HG03280 (cell line): ENCODE measurements at regions not wholly inside any gene's neighbourhood (a gene's known extent, or its start where the extent isn't known, plus 50 kb on each side); places are given as distances from the start of the nearest gene placed in this dataset.
"Not testable (repeated sequence)": the region's sequence is repeated elsewhere in the genome, so short reads cannot be mapped to it uniquely, and the experiment has no call there.

Source experiments
- ATAC-seq: cut with Tn5 transposase; IDR thresholded peaks from one replicate; pipeline ENCODE4 v1.9.1; 2021; ENCODE audit warnings: mild to moderate bottlenecking, moderate library complexity; ENCODE audit not compliant: unreplicated experiment

DNA sequence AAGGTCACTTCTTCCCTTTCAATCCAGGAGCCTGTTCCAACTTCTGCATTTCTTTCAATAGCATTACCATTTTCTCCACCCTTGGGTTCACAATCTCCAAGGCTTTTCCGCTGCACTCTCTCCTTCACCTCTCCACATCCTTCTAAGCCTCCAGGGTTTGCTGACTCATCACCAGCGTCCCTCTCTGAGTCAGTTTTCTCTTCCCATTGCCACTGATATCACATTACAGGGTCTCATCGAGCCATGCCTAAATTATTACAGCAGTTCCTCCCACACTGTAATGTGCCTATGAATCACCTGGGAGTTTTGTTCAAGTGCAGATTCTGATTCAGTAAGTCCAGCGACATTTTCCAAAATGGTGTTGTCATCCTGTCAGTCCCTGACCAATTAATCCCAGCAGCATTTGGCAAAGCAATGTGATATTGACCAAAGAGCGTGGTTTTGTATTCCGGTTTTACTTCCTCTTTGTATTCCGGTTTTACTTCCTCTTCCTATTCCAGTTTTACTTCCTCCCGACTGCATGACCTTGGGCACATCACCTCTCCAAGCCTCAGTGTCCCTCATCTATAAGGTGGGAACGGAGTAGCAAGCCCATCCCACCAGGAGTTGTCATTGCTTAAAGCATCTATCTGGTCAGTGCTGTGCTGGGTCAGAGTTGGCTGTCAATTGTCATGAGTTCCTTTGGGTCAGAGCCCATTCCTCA is 208.3 kb upstream of the NBPF12 start:
- ATAC-seq: not testable (repeated sequence)

DNA sequence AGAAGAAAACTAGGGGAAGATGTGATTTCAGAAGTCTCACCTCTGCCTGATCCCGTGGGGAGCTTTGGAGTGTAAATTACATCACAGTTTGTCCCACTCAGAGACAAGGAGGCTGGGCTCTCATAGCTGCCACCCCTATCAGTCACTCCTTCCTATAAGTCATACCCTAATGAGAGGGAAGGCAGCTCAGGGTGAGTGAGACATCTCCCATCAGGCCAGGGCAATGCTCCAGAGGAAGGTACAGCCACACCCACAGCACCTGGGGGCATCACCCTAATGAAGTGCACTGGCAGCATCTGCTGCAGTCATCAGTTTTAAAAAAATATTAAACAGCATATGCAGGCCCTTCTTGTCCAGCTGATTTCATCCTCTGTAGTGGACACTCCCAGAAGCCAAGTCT is 223.1 kb upstream of the NBPF12 start:
- not testable (repeated sequence) for ATAC-seq

DNA sequence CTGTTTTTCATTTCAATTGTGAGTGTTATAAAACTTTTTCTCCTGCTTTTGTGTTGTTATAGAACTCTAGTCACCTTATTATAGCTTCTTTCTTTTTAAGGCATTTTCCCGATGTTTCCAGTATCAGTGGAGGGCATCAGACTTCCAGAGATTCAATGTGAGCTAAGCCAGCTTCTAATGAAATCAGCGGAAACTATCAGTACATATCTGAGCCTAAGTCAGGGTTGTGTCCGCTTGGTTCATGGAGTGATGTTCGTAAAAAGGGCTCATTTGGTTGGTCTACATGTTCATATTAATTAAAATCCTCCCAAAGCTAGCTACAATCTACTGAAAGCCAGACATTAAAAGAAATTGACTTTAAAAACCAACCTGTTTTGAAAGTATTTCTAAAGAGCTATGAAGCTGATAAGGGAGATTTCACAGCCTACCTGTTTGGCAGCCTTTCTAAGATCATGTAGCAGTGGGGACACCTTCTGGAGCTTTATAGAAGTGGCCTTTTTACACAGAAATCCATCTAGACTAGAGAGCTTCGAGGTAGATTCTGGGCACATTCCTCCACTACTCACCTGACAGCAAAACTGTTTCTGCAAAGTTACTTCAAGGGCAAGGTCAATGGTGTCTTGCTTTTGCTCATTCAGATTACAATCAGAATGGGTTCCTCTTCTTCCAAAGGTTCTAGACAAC is 227.1 kb upstream of the NBPF12 start:
- ATAC-seq: not testable (repeated sequence)

DNA sequence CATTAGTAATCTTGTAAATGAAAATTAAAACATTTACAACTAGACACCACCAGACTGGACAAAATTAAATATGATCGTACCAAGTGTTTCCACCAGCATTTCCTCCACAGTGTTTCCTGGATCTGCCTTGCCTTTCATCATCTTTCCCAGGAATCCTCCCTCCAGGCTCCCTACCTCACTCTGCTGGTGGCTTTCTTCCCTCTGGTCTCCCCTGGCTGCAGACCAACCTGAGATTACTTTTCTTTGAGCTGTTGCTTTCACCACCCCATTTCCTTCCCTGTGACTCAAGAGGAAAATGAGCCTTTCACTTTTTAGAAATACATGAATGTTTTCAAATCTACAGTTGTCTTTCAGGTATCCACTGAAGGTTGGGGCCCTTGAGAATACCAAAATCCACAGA is 228.8 kb upstream of the NBPF12 start:
- ATAC-seq: not testable (repeated sequence)

DNA sequence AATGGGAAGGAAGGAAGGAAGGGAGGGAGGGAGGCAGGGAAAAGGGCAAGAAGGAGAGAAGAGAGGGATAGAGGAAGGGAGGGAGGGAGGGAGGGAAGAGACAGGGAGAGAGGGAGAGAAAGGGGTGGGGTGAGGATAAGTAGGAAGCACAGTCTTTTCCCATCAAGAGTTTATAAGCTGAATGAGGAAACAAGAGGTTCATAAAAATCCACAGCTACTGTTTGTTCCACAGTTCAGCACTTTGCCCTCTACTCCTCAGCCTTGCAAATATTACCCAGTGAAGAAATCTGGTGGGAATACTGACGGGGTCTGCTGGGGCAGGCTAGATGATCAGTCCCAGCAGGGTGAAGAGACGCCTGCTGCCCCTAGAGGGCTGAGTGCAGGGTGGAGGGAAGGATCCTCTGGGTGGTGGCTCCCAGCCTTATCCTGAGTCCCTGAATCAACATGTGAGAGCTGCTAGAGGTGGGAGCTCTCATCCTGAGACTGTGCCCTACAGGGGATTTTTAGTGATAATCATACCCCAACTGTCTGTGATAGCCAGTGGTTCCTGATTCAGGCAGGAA is 233.9 kb upstream of the NBPF12 start:
- ATAC-seq: not testable (repeated sequence)

DNA sequence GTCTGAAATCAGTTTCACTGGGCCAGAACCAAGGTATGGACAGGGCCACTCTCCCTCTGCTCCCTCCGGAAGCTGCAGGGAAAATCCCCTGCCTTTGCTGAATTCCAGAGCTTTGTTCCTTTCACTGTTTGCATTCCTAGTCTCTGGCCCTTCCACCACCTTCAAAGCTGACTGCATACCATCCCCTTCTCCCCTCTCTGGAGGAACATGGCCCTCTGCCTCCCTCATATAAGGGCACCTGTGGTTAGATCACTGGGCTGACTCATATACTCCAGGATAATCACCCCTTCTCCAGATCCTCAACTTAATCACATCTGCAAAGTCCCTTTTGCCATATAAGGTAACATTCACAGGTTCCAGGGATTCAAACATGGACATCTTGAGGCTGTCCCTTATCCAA is 236.8 kb upstream of the NBPF12 start:
- ATAC-seq: not testable (repeated sequence)

DNA sequence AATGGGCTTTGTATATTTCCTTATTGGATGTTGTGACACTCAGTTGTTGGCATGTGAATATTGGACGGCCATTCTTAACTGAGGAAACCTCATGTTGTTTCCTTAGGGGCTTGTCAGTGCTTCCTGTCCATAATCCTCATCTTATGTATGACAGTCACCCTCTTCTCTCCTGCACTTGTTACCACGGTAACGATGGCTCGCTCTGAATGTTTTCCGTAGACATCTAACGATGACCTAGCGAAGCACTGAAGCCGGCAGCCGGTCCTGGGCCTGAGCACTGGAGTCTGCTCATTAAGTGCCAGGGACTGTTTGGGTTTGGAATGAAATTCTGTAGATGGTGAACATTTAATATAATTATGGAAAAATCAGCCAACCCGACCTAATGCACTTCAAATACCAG is 242.7 kb upstream of the NBPF12 start:
- not testable (repeated sequence) for ATAC-seq

DNA sequence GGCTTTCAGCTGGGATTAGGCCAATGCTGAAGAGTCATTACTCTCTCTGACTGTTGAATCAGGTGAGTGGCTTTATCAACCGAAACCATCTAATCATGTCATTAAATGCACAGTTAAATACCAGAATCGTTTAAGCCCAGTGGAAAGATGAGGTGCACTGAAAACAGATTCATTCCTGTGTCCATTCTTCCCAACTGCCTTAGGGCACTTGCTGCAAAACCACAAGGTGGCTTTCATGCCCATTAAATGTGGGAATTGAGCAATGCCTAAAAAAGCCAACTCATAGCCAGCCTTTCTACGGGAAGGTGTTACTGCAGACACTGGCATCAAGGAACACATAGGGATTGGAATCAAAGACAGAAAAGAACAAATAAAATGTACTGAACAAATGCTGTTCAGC is 246.3 kb upstream of the NBPF12 start:
- not testable (repeated sequence) for ATAC-seq

DNA sequence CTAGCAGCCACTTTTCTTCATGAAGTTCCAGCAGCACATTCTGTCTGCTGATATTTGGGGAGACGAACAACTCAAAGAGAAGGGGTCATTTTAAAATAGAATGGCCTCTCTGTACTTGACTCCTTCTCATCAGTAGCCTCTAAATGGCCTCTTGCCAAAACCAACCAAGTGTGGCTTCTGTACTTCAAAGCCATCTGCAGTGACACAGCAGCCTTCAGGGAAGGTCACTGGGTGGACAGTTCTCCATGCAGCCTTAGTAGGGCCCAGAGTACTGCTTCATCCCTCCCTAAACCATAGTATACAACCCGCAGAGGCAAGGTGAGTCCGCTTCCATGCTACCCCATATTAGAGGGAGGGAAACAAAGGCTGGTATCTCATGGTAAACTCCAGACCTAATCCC is 249.2 kb upstream of the NBPF12 start:
- ATAC-seq: not testable (repeated sequence)

DNA sequence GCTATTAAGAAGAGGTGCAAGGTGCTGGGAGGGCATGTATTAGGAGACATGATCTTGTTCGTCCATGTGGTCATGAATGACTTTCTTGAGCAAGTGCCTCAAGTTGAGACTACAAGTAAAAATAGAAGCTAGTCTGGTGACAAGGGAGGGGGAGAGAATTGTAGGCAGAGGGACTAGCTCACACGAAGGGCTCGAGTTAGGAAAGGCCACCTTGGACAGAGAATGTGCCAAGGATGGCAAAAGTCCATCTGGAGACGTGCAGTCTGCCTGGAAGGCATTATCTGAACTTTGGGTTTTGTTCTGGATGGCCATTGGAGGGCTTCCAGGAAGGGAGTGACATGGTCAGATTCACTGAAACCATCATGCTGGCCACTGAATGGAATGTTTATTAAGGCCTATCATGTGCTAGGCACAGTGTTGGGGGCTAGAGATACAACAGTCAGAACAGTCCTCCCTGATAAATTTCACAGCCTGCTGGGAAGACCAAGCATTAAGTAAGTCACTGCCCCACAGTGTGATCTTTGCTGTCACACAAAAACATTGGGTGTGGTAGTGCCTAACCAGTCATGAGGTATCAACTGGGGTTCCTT is 251.3 kb upstream of the NBPF12 start:
- not testable (repeated sequence) for ATAC-seq

DNA sequence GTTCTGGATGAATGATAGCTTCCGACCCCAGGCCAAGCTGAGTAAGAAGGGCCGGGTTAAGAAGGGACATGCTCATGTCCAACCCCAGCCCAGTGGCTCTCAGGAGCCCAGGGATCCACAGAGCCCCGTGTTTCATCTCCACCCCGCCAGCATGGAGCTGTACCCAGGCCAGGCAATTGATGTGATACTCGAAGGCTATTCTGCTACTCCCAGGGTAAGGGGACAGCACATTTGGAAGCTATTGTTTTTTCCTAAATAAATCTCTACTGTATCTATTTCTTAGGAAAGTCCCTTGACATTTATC is 255.0 kb upstream of the NBPF12 start:
- not testable (repeated sequence) for ATAC-seq

DNA sequence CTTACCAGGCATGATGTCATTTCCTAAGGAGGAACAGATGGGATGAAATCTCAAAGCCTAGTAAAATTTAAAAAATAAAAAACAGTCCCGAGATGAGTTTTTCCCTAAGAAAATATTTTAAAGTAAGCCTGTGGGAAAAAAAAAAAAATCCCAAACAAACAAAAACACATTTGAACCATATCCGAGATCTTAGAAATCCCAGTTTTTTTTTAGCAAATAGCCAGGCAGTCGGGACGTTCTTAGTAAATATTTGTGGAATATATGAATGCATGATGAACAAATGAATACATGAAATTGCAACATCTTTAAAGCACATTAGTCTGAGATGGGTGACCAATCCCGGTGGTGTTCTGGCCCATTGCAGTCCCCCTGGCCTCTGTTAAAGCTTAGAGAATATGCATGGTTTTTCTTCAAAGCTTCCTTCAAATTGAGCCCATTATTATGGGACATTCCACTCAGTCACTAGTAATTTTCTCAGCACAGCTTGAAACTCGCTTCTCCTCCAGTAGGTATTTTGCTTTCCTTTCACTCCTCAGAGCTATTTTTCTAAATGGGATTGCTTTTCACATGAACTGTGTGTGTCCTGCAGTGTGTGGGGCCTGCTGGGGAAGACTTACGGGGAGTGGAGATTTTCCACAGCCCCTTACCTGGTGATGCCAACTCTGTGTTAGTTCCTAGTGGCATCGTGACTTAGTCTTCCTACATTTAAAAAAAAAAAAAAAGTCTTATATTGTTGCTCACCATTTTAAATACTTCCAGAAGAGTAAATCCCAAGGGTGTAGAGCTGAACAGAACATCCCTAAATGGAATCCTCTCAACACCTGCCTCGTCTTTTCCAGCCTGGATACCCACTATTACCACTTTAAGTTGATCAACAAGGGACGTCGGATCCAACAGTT is 255.6 kb upstream of the NBPF12 start:
- not testable (repeated sequence) for ATAC-seq

DNA sequence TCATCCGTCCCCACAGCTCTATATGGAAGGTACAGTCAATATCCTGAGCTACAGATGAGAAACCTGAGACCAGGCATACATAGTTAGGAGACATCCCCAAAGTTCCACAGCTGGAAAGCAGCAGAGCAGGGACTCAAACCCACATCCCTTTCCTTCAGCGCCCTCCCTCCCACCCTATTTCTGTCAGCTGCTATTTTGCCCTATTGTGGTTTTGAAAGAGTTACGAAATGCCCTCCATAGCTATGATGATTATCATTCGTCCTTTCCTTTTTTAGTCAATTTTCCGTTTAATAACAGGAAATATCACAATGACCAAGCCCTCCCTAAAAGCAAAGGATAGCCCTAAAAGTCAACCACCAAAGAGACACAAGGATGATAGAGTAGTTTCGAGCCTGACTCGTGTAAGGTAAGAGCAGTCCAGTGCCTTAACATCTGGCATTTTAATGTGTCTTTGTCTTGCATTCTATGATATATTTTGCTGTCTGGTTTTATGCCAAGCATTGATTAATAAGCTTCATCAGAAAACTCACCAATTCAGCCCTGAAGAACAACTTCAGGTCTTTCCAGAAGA is 264.3 kb upstream of the NBPF12 start:
- ATAC-seq: not testable (repeated sequence)

DNA sequence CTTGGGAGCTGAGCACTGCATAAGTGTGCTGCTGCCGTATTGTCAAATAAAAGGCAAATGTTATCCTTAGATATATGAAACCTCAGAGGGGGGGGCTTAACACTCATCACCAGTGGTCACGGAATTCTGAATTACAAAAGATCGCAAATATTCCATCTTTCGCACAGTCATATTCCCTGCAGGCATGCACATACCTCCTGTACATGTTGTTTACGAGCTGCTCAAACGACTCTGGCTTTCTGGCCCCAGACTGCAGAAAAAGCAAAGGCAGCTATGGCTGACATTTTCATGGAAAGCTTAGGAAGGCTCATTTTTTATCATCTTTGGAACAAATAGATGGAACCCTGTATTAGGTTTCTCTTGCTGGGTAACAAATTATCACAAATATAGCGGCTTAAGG is 265.5 kb upstream of the NBPF12 start:
- not testable (repeated sequence) for ATAC-seq

DNA sequence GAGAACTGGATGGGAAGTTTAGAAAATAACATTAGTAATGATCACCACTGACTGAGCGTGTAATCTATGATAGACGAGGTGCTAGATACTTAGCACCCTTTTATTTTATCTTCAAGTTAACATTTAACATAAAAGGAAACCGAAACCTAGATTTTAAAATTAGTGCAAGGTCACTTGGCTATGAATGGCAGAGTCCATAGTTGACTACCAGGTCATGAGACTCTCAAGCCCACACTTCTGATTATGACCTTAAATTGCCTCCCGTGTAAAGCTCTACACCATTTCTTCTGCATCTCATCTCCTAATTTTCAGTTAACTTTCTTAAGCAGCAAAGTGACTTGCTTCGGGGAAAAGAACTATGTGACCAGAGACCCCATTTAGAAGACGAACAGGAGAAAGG is 266.5 kb upstream of the NBPF12 start:
- ATAC-seq: not testable (repeated sequence)

DNA sequence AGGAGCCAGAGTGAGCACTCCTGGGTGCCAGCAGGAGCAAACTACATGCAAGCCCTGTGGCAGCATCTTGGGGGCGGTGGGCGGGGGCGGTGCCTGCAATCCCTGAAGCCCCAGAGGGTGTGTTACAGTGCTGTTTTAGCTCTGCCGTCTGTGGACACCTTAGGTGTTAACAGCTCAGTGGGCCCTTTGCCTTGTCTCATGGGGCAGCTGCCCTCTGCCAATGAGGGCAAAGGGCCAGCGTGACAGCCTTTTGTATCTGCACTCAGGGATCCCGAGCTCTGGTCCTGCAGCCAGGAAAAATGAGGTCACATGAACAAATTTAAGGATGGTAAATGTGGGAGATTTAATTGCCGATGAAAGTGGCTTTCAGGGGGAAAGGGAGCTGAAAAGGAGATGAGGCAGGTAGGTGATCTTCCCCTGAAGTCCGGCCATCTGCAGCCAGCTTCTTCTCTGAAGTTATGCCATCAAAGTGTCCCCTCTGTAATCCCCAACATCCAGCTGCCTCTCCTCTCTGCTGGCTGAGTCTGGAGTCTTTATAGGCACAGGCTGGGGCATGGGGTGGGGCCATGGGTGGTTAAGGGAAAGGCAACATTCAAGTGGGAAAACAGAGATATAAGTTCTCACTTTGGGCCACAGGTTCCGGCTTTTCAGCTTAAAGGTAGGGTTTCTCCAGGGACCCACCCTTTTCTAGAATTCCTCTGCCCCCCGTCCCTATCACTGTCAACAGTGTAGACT is 267.1 kb upstream of the NBPF12 start:
- not testable (repeated sequence) for ATAC-seq

DNA sequence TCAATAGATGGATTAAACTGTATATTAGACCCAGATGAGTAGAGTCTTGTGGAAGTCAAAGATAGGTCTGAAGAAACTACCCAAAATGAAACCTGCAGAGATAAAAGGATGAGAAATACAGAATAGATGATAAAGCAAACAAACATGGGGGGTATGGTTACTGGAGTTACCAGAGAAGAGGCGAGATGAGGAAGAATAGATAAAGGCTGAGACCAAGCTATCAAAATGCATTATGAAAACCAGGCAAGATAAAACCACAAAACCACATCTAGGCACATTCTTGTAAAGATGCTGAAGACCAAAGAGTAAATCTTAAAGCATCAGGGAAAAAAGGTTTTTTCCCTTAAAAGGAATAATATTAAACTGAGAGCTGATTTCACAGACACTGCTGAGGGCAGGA is 271.8 kb upstream of the NBPF12 start:
- ATAC-seq: not testable (repeated sequence)

DNA sequence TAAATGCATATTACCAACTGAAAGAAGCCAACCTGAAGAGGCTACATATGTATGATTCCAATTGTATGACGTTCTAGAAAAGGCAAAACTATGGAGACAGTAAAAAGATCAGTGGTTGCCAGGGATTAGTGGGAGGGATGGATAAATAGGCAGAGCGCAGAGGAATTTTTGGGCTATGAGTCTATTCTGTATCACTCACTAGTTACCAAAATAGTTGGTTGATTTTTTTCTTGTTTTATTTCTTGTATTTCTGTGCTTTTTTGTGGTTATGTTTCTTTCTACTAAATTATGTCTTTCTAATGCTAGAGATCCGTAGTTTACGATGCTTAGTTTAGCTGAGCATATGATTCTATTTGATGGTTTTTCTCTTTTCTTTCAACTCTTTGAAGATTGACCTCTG is 277.9 kb upstream of the NBPF12 start:
- ATAC-seq: not testable (repeated sequence)

DNA sequence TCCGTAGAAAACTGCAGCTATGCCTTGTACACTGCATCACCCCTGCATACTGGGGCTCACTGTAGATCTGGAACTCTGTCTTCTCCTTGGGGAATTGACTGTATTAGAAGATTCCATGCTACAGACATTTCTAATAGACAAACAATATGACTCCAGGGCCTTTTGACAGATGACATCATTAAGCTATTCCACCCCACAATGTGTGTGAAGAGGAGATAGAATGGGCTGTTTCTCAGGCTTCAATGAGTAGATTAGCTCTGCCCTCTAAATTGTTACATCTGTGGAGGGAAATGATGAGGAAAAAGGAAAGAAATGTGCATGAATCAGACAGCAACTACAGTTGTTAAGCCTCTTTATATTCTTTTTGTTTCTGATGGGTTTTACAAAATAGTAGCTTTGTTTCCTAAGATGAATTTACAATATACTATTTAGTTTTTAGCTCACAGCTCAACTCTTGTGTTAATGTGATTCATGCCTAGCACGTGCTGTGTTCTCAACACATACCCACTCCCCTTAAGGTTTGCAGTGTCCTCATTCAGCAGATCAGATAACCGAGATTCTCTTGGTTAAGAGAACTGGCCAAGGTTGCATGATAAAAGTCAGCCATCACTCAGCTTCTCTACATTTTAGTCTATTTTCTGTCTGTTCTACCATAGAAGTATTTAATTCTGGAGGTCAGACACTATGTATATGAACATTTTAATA is 281.6 kb upstream of the NBPF12 start:
- not testable (repeated sequence) for ATAC-seq
